GM23338 (cell line): ENCODE measurements at regions not wholly inside any gene's neighbourhood (a gene's known extent, or its start where the extent isn't known, plus 50 kb on each side); places are given as distances from the start of the nearest gene placed in this dataset.

Experiments
- CREB1 ChIP-seq: fragments of 250-450 bp; sonication (Bioruptor Pico); IDR thresholded peaks from 2 replicates; pipeline ENCODE4 v1.5.0; 2020; ENCODE audit warnings: low read depth, mild to moderate bottlenecking, moderate library complexity
- EZH2 ChIP-seq: fragments of 200-600 bp; sonication (generic); IDR thresholded peaks from one replicate; pipeline ENCODE4 v1.8.0; 2017; ENCODE audit warnings: antibody characterized with exemption, mild to moderate bottlenecking, low read depth; ENCODE audit not compliant: unreplicated experiment
- EZH2phosphoT487 ChIP-seq: fragments of 200-600 bp; sonication (generic); IDR thresholded peaks from one replicate; pipeline ENCODE4 v1.8.1; 2018; ENCODE audit warnings: antibody characterized with exemption; ENCODE audit not compliant: unreplicated experiment
- JUNB ChIP-seq: IDR thresholded peaks from one replicate; pipeline ENCODE4 v1.6.1; 2016; ENCODE audit warnings: antibody characterized with exemption; ENCODE audit not compliant: unreplicated experiment
- POLR2AphosphoS5 ChIP-seq: IDR thresholded peaks from 2 replicates; pipeline ENCODE4 v1.6.1; 2016; ENCODE audit warnings: antibody characterized with exemption, low read depth
- STAT1 ChIP-seq: IDR thresholded peaks from one replicate; pipeline ENCODE4 v1.6.1; 2016; ENCODE audit warnings: antibody characterized with exemption; ENCODE audit not compliant: unreplicated experiment
- TF ChIP-seq, protein P1 (sequence below), 2 experiments: fragments of 200-600 bp in 1 of 2; sonication (generic) in 1 of 2; conservative IDR thresholded peaks; 2 replicates each; pipeline versions ENCODE4 v1.5.1 to v1.6.1; 2016 to 2017; ENCODE audit warnings: antibody characterized with exemption in 2 of 2, low read depth in 2 of 2, mild to moderate bottlenecking in 2 of 2, moderate library complexity in 1 of 2
- TF ChIP-seq, protein P2 (sequence below): IDR thresholded peaks from one replicate; pipeline ENCODE4 v1.6.1; 2018; ENCODE audit warnings: antibody characterized with exemption; ENCODE audit not compliant: unreplicated experiment
- TF ChIP-seq, protein P3 (sequence below): IDR thresholded peaks from 2 replicates; pipeline ENCODE4 v1.6.1; 2016; ENCODE audit warnings: antibody characterized with exemption
- TF ChIP-seq, protein P4 (sequence below): fragments of 250-450 bp; sonication (Bioruptor Pico); IDR thresholded peaks from 2 replicates; pipeline ENCODE4 v1.5.0; 2020; ENCODE audit warnings: mild to moderate bottlenecking, moderate library complexity

DNA sequence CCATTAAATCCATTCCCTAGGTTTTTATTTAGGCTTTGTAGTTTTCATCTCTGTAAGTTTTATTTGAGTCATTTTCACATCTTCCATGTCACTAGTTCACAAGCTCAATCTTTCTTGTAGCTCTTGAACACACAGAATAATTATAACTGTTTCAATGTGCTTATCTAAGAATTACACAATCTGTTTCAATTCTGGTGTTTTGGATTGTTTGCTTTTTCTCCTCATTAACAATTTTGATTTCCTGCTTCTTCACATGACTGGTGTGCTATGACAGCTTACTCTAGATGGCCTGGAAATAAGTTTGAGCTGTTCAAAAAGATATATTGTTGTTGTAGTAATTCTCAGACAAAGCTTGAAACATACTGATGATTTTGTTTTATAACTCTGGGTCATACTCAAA is 1974.1 kb upstream of the NUDT12 start:
- TF ChIP-seq, protein P1, sequence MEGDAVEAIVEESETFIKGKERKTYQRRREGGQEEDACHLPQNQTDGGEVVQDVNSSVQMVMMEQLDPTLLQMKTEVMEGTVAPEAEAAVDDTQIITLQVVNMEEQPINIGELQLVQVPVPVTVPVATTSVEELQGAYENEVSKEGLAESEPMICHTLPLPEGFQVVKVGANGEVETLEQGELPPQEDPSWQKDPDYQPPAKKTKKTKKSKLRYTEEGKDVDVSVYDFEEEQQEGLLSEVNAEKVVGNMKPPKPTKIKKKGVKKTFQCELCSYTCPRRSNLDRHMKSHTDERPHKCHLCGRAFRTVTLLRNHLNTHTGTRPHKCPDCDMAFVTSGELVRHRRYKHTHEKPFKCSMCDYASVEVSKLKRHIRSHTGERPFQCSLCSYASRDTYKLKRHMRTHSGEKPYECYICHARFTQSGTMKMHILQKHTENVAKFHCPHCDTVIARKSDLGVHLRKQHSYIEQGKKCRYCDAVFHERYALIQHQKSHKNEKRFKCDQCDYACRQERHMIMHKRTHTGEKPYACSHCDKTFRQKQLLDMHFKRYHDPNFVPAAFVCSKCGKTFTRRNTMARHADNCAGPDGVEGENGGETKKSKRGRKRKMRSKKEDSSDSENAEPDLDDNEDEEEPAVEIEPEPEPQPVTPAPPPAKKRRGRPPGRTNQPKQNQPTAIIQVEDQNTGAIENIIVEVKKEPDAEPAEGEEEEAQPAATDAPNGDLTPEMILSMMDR (conservative IDR thresholded peaks at IDR 0.05; ENCODE audit: low read depth in 2 of 2), result no peak
- TF ChIP-seq EZH2 (no peak), POLR2AphosphoS5 (no peak), EZH2phosphoT487 (no peak), STAT1 (no peak), JUNB (no peak), CREB1 (CRISPR knock-in tag) (no peak)
- TF ChIP-seq, protein P2, sequence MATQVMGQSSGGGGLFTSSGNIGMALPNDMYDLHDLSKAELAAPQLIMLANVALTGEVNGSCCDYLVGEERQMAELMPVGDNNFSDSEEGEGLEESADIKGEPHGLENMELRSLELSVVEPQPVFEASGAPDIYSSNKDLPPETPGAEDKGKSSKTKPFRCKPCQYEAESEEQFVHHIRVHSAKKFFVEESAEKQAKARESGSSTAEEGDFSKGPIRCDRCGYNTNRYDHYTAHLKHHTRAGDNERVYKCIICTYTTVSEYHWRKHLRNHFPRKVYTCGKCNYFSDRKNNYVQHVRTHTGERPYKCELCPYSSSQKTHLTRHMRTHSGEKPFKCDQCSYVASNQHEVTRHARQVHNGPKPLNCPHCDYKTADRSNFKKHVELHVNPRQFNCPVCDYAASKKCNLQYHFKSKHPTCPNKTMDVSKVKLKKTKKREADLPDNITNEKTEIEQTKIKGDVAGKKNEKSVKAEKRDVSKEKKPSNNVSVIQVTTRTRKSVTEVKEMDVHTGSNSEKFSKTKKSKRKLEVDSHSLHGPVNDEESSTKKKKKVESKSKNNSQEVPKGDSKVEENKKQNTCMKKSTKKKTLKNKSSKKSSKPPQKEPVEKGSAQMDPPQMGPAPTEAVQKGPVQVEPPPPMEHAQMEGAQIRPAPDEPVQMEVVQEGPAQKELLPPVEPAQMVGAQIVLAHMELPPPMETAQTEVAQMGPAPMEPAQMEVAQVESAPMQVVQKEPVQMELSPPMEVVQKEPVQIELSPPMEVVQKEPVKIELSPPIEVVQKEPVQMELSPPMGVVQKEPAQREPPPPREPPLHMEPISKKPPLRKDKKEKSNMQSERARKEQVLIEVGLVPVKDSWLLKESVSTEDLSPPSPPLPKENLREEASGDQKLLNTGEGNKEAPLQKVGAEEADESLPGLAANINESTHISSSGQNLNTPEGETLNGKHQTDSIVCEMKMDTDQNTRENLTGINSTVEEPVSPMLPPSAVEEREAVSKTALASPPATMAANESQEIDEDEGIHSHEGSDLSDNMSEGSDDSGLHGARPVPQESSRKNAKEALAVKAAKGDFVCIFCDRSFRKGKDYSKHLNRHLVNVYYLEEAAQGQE, result no peak
- TF ChIP-seq, protein P3, sequence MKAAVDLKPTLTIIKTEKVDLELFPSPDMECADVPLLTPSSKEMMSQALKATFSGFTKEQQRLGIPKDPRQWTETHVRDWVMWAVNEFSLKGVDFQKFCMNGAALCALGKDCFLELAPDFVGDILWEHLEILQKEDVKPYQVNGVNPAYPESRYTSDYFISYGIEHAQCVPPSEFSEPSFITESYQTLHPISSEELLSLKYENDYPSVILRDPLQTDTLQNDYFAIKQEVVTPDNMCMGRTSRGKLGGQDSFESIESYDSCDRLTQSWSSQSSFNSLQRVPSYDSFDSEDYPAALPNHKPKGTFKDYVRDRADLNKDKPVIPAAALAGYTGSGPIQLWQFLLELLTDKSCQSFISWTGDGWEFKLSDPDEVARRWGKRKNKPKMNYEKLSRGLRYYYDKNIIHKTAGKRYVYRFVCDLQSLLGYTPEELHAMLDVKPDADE, result no peak
- TF ChIP-seq, protein P4, sequence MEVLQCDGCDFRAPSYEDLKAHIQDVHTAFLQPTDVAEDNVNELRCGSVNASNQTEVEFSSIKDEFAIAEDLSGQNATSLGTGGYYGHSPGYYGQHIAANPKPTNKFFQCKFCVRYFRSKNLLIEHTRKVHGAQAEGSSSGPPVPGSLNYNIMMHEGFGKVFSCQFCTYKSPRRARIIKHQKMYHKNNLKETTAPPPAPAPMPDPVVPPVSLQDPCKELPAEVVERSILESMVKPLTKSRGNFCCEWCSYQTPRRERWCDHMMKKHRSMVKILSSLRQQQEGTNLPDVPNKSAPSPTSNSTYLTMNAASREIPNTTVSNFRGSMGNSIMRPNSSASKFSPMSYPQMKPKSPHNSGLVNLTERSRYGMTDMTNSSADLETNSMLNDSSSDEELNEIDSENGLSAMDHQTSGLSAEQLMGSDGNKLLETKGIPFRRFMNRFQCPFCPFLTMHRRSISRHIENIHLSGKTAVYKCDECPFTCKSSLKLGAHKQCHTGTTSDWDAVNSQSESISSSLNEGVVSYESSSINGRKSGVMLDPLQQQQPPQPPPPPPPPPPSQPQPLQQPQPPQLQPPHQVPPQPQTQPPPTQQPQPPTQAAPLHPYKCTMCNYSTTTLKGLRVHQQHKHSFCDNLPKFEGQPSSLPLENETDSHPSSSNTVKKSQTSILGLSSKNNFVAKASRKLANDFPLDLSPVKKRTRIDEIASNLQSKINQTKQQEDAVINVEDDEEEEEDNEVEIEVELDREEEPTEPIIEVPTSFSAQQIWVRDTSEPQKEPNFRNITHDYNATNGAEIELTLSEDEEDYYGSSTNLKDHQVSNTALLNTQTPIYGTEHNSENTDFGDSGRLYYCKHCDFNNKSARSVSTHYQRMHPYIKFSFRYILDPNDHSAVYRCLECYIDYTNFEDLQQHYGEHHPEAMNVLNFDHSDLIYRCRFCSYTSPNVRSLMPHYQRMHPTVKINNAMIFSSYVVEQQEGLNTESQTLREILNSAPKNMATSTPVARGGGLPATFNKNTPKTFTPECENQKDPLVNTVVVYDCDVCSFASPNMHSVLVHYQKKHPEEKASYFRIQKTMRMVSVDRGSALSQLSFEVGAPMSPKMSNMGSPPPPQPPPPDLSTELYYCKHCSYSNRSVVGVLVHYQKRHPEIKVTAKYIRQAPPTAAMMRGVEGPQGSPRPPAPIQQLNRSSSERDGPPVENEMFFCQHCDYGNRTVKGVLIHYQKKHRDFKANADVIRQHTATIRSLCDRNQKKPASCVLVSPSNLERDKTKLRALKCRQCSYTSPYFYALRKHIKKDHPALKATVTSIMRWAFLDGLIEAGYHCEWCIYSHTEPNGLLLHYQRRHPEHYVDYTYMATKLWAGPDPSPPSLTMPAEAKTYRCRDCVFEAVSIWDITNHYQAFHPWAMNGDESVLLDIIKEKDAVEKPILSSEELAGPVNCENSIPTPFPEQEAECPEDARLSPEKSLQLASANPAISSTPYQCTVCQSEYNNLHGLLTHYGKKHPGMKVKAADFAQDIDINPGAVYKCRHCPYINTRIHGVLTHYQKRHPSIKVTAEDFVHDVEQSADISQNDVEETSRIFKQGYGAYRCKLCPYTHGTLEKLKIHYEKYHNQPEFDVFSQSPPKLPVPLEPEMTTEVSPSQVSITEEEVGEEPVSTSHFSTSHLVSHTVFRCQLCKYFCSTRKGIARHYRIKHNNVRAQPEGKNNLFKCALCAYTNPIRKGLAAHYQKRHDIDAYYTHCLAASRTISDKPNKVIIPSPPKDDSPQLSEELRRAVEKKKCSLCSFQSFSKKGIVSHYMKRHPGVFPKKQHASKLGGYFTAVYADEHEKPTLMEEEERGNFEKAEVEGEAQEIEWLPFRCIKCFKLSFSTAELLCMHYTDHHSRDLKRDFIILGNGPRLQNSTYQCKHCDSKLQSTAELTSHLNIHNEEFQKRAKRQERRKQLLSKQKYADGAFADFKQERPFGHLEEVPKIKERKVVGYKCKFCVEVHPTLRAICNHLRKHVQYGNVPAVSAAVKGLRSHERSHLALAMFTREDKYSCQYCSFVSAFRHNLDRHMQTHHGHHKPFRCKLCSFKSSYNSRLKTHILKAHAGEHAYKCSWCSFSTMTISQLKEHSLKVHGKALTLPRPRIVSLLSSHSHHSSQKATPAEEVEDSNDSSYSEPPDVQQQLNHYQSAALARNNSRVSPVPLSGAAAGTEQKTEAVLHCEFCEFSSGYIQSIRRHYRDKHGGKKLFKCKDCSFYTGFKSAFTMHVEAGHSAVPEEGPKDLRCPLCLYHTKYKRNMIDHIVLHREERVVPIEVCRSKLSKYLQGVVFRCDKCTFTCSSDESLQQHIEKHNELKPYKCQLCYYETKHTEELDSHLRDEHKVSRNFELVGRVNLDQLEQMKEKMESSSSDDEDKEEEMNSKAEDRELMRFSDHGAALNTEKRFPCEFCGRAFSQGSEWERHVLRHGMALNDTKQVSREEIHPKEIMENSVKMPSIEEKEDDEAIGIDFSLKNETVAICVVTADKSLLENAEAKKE, result no peak
